ENCODE measurements at regions not wholly inside any gene's neighbourhood (a gene's known extent, or its start where the extent isn't known, plus 50 kb on each side); places are given as distances from the start of the nearest gene placed in this dataset.
"Not testable (repeated sequence)": the region's sequence is repeated elsewhere in the genome, so short reads cannot be mapped to it uniquely, and the experiment has no call there.

GRCh38 chr10:9057293-9057692, 1002.8 kb downstream of the GATA3 start:
- DNase-seq (ENCODE audit: low spot score in 2 of 2); ATAC-seq (replicated peaks; ENCODE audit: extremely low read depth, poor library complexity, severe bottlenecking); H3K27ac Mint-ChIP-seq (ENCODE audit: low read depth); H3K9me3 Mint-ChIP-seq; H3K36me3 Mint-ChIP-seq (ENCODE audit: insufficient read depth); H3K27me3 Mint-ChIP-seq; H3K4me1 Mint-ChIP-seq; H3K4me3 Mint-ChIP-seq: not testable (repeated sequence)

- Mint-ChIP-seq H3K27ac (ENCODE audit: low read depth) (no peak overlapping the region), H3K27me3 (peaks cover 11% of the 10 kb centered on the region), H3K36me3 (ENCODE audit: insufficient read depth) (no peaks in the 10 kb centered on the region), H3K4me3 (no peak overlapping the region), H3K9me3 (peaks cover 6% of the 10 kb centered on the region), H3K4me1 (no peaks in the 10 kb centered on the region)
- DNase-seq (ENCODE audit: low spot score in 2 of 2) = no peak
- ATAC-seq (replicated peaks; ENCODE audit: extremely low read depth, poor library complexity, severe bottlenecking) = peak; percentile 58
These were observed 1005.8 kb downstream of the GATA3 start for GRCh38 chr10:9060314-9060713.

GRCh38 chr10:9061871-9062270, 1007.4 kb downstream of the GATA3 start:
- Mint-ChIP-seq H3K36me3 (ENCODE audit: insufficient read depth) (no peaks in the 10 kb centered on the region), H3K27me3 (peaks cover 11% of the 10 kb centered on the region), H3K4me1 (no peaks in the 10 kb centered on the region), H3K4me3 (no peak overlapping the region), H3K9me3 (no peaks in the 10 kb centered on the region), H3K27ac (ENCODE audit: low read depth) (no peak overlapping the region)
- no peak for ATAC-seq (replicated peaks; ENCODE audit: extremely low read depth, poor library complexity, severe bottlenecking)
- no peak for DNase-seq (ENCODE audit: low spot score in 2 of 2)

GRCh38 chr10:9066152-9066551, 1011.7 kb downstream of the GATA3 start:
- Mint-ChIP-seq H3K27ac (ENCODE audit: low read depth) (no peak overlapping the region), H3K9me3 (no peaks in the 10 kb centered on the region), H3K4me1 (no peaks in the 10 kb centered on the region), H3K36me3 (ENCODE audit: insufficient read depth) (no peaks in the 10 kb centered on the region), H3K27me3 (peaks cover 11% of the 10 kb centered on the region), H3K4me3 (no peak overlapping the region)
- ATAC-seq (replicated peaks; ENCODE audit: extremely low read depth, poor library complexity, severe bottlenecking) = no peak
- no peak for DNase-seq (ENCODE audit: low spot score in 2 of 2)

GRCh38 chr10:9068003-9068402, 1013.5 kb downstream of the GATA3 start:
- Mint-ChIP-seq H3K4me1 (no peaks in the 10 kb centered on the region), H3K36me3 (ENCODE audit: insufficient read depth) (no peaks in the 10 kb centered on the region), H3K27me3 (peaks cover 21% of the 10 kb centered on the region), H3K9me3 (no peaks in the 10 kb centered on the region), H3K27ac (ENCODE audit: low read depth) (no peak overlapping the region), H3K4me3 (no peak overlapping the region)
- DNase-seq (ENCODE audit: low spot score in 2 of 2) (no peak), ATAC-seq (replicated peaks; ENCODE audit: extremely low read depth, poor library complexity, severe bottlenecking) (no peak)

GRCh38 chr10:9069136-9069535, 1014.6 kb downstream of the GATA3 start:
- Mint-ChIP-seq H3K4me3 (no peak overlapping the region), H3K27ac (ENCODE audit: low read depth) (peak overlapping the region; percentile 51)
- DNase-seq (ENCODE audit: low spot score in 2 of 2) = no peak

GRCh38 chr10:9075420-9075819, 1020.9 kb downstream of the GATA3 start:
- Mint-ChIP-seq H3K36me3 (ENCODE audit: insufficient read depth) (peaks cover 4% of the 10 kb centered on the region), H3K9me3 (no peaks in the 10 kb centered on the region), H3K4me3 (no peak overlapping the region), H3K4me1 (no peaks in the 10 kb centered on the region), H3K27ac (ENCODE audit: low read depth) (no peak overlapping the region), H3K27me3 (peaks cover 18% of the 10 kb centered on the region)
- ATAC-seq (replicated peaks; ENCODE audit: extremely low read depth, poor library complexity, severe bottlenecking) (no peak), DNase-seq (ENCODE audit: low spot score in 2 of 2) (no peak)

More at GRCh38 chr10:9069136-9069535, 1014.6 kb downstream of the GATA3 start:
- Mint-ChIP-seq H3K9me3 (no peaks in the 10 kb centered on the region), H3K36me3 (ENCODE audit: insufficient read depth) (no peaks in the 10 kb centered on the region), H3K27me3 (peaks cover 21% of the 10 kb centered on the region), H3K4me1 (no peaks in the 10 kb centered on the region)
- ATAC-seq (replicated peaks; ENCODE audit: extremely low read depth, poor library complexity, severe bottlenecking) = no peak

GRCh38 chr10:9076066-9076465, 1021.6 kb downstream of the GATA3 start:
- no peak for DNase-seq (ENCODE audit: low spot score in 2 of 2)
- Mint-ChIP-seq H3K36me3 (ENCODE audit: insufficient read depth) (peaks cover 4% of the 10 kb centered on the region), H3K27ac (ENCODE audit: low read depth) (no peak overlapping the region), H3K27me3 (peaks cover 18% of the 10 kb centered on the region), H3K4me3 (no peak overlapping the region), H3K9me3 (no peaks in the 10 kb centered on the region), H3K4me1 (no peaks in the 10 kb centered on the region)
- ATAC-seq (replicated peaks; ENCODE audit: extremely low read depth, poor library complexity, severe bottlenecking) = no peak

- Mint-ChIP-seq H3K27ac (ENCODE audit: low read depth) (no peak overlapping the region), H3K9me3 (no peaks in the 10 kb centered on the region), H3K4me1 (no peaks in the 10 kb centered on the region), H3K27me3 (peaks cover 8% of the 10 kb centered on the region), H3K36me3 (ENCODE audit: insufficient read depth) (peaks cover 4% of the 10 kb centered on the region), H3K4me3 (no peak overlapping the region)
- no peak for DNase-seq (ENCODE audit: low spot score in 2 of 2)
- no peak for ATAC-seq (replicated peaks; ENCODE audit: extremely low read depth, poor library complexity, severe bottlenecking)
These were observed 1026.8 kb downstream of the GATA3 start for GRCh38 chr10:9081253-9081652.

GRCh38 chr10:9081961-9082360, 1027.5 kb downstream of the GATA3 start:
- Mint-ChIP-seq H3K9me3 (no peaks in the 10 kb centered on the region), H3K27ac (ENCODE audit: low read depth) (no peak overlapping the region), H3K36me3 (ENCODE audit: insufficient read depth) (no peaks in the 10 kb centered on the region), H3K4me3 (no peak overlapping the region), H3K27me3 (peaks cover 8% of the 10 kb centered on the region), H3K4me1 (no peaks in the 10 kb centered on the region)
- no peak for ATAC-seq (replicated peaks; ENCODE audit: extremely low read depth, poor library complexity, severe bottlenecking)
- no peak for DNase-seq (ENCODE audit: low spot score in 2 of 2)

GRCh38 chr10:9091530-9092093, 1037.1 kb downstream of the GATA3 start:
- no peak for DNase-seq (ENCODE audit: low spot score in 2 of 2)
- H3K27me3 Mint-ChIP-seq = no peaks in the 10 kb centered on the region
- no peaks in the 10 kb centered on the region for H3K36me3 Mint-ChIP-seq (ENCODE audit: insufficient read depth)
- peaks cover 6% of the 10 kb centered on the region for H3K4me1 Mint-ChIP-seq
- no peak overlapping the region for H3K27ac Mint-ChIP-seq (ENCODE audit: low read depth)
- H3K9me3 Mint-ChIP-seq = no peaks in the 10 kb centered on the region
- ATAC-seq (replicated peaks; ENCODE audit: extremely low read depth, poor library complexity, severe bottlenecking) = no peak
- no peak overlapping the region for H3K4me3 Mint-ChIP-seq

- peaks cover 6% of the 10 kb centered on the region for H3K4me1 Mint-ChIP-seq
- no peaks in the 10 kb centered on the region for H3K36me3 Mint-ChIP-seq (ENCODE audit: insufficient read depth)
- H3K4me3 Mint-ChIP-seq = peak overlapping the region; percentile 25
- DNase-seq (ENCODE audit: low spot score in 2 of 2) (no peak), ATAC-seq (replicated peaks; ENCODE audit: extremely low read depth, poor library complexity, severe bottlenecking) (peak; percentile 71)
- no peaks in the 10 kb centered on the region for H3K27me3 Mint-ChIP-seq
- H3K27ac Mint-ChIP-seq (ENCODE audit: low read depth) = no peak overlapping the region
- no peaks in the 10 kb centered on the region for H3K9me3 Mint-ChIP-seq
These were observed 1041.8 kb downstream of the GATA3 start for GRCh38 chr10:9096288-9096687.

GRCh38 chr10:9097206-9097990, 1042.9 kb downstream of the GATA3 start:
- no peaks in the 10 kb centered on the region for H3K27me3 Mint-ChIP-seq
- H3K36me3 Mint-ChIP-seq (ENCODE audit: insufficient read depth) = no peaks in the 10 kb centered on the region
- ATAC-seq (replicated peaks; ENCODE audit: extremely low read depth, poor library complexity, severe bottlenecking) (peak; percentile 45), DNase-seq (ENCODE audit: low spot score in 2 of 2) (no peak)
- H3K4me3 Mint-ChIP-seq = no peak overlapping the region
- H3K4me1 Mint-ChIP-seq = peaks cover 6% of the 10 kb centered on the region
- H3K9me3 Mint-ChIP-seq = no peaks in the 10 kb centered on the region
- H3K27ac Mint-ChIP-seq (ENCODE audit: low read depth) = no peak overlapping the region
